Stomach (tissue), 8 donors: ENCODE measurements at regions not wholly inside any gene's neighbourhood (a gene's known extent, or its start where the extent isn't known, plus 50 kb on each side); places are given as distances from the start of the nearest gene placed in this dataset.

Experiments used
- DNase-seq, 2 donors: peaks; one replicate each; pipeline versions ENCODE4 v3.0.0 to v3.0.0-alpha.2; 2013 to 2019
- H3K27ac ChIP-seq, 5 donors: fragments of 200-600 bp in 4 of 5; sonication (generic) in 4 of 5; one replicate each; pipeline ENCODE4 v1.5.1; 2013 to 2019; ENCODE audit warnings: mild to moderate bottlenecking in 1 of 5, moderate library complexity in 1 of 5
- H3K27me3 ChIP-seq, 3 donors: fragments of 200-600 bp; sonication (generic); one replicate each; pipeline ENCODE4 v1.5.1; 2017 to 2019; ENCODE audit warnings: mixed run types in 1 of 3
- H3K36me3 ChIP-seq, 4 donors: fragments of 200-600 bp; sonication (generic); 1 replicate in 3 of 4; 2 replicates in 1 of 4; pipeline ENCODE4 v1.5.1; 2016 to 2019
- H3K4me1 ChIP-seq, 4 donors: fragments of 200-600 bp; sonication (generic); one replicate each; pipeline ENCODE4 v1.5.1; 2016 to 2019
- H3K4me3 ChIP-seq, 4 donors: fragments of 200-600 bp; sonication (generic) in 3 of 4; one replicate each; pipeline ENCODE4 v1.5.1; 2016 to 2019; ENCODE audit warnings: mild to moderate bottlenecking in 1 of 4
- H3K9me3 ChIP-seq, 4 donors: fragments of 200-600 bp; sonication (generic); one replicate each; pipeline ENCODE4 v1.5.1; 2016 to 2019
- CTCF ChIP-seq, 7 experiments: fragments of 450-650 bp in 4 of 7; fragments of 200-600 bp in 3 of 7; sonication (generic) in 3 of 7; IDR thresholded peaks; one replicate each; pipeline ENCODE4 v1.5.1; 2016 to 2019; ENCODE audit warnings: antibody characterized with exemption in 7 of 7, control low read depth in 2 of 7, mild to moderate bottlenecking in 1 of 7
- EP300 ChIP-seq: sonication (generic); formaldehyde crosslinking; IDR thresholded peaks from one replicate; pipeline ENCODE4 v1.6.1; 2017; ENCODE audit warnings: antibody characterized with exemption
- POLR2A ChIP-seq, 4 donors: fragments of 450-650 bp; IDR thresholded peaks; one replicate each; pipeline ENCODE4 v1.6.1; 2016; ENCODE audit warnings: antibody characterized with exemption in 4 of 4, control low read depth in 2 of 4, mild to moderate bottlenecking in 1 of 4, moderate library complexity in 1 of 4
- POLR2AphosphoS5 ChIP-seq, 3 donors: sonication (generic); formaldehyde crosslinking; IDR thresholded peaks; one replicate each; pipeline ENCODE4 v1.6.1; 2016; ENCODE audit warnings: antibody characterized with exemption in 3 of 3
- WGBS, 5 donors: extraction: QIAGEN DNeasy Blood & Tissue Kit in 3 of 5; methylation state at CpG; one replicate each; pipeline versions ENCODE4 v1.1.5 to v1.1.7; 2013 to 2018; 5-methylcytosine and 5-hydroxymethylcytosine counted together
- intact Hi-C: fragments of 100-400 bp; cut with DNase I; formaldehyde crosslinking; loops from one replicate; pipeline ENCODE4 v1.15.1; 2023; ENCODE audit warnings: low total_unique reads
- donor health status: healthy with polysubstance abuse.
- donor health status: Bipolar disorder and iron deficiency.
- donor health status: healthy.

DNA sequence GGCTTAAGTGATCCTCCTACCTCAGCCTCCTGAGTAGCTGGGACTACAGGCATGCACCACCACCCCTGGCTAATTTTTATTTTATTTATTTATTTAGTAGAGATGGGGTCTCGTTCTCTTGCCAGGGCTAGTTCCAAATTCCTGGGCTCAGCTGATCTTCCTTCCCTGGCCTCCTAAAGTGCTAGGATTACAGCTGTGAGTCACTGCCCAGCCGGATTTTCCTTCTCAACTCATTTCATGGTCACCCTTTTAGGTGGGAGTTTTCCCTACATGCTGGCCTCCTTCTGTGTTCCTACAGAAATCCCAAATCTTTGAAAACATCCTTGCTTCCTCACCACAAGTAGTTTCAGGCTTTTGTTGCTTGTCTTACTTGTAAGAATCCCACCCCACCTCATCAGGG lies 102.1 kb upstream of the SIAH1 start:
- H3K4me1 ChIP-seq = peaks cover 0 to 6% (median 2%) of the 10 kb centered on the region in 4 donors
- no peak for DNase-seq
- no peak overlapping the region for H3K27ac ChIP-seq
- no peak overlapping the region for H3K4me3 ChIP-seq
- no peak for TF ChIP-seq POLR2A (IDR thresholded peaks at IDR 0.05)
- no peak for TF ChIP-seq POLR2AphosphoS5 (IDR thresholded peaks at IDR 0.05)
- H3K9me3 ChIP-seq = peaks cover 0 to 4% (median 0%) of the 10 kb centered on the region in 4 donors
- intact Hi-C loops = no loop called here
- H3K27me3 ChIP-seq = no peaks in the 10 kb centered on the region
- WGBS, 5 donors = 59 to 71% (median 67%) methylated on average over 2 of the region's 2 CpGs
- H3K36me3 ChIP-seq = no peaks in the 10 kb centered on the region

DNA sequence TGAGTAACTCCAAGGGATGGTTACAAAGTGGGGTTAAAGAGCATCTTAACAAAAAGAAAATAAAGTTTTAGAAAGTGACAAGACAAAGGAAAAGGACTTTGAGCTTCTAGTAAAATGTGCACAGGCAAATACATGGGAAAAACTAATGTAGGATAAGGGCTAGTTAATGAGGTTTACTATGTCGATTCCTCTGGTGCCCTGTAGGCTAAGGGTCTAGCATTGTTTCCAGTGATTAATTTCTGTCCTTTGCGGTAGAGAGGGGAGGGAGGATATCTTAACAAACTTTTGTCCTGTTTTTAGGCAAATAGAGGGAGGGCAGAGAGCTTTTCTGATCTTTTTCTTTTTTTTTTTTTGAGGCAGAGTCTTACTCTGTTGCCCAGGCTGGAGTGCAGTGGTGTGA lies 96.6 kb upstream of the SIAH1 start:
- 28 to 47% (median 35%) methylated on average over 2 of the region's 2 CpGs for WGBS, 5 donors
- Histone ChIP-seq H3K27ac (no peak overlapping the region), H3K4me1 (no peaks in the 10 kb centered on the region), H3K4me3 (no peak overlapping the region), H3K9me3 (peaks cover 0 to 4% (median 0%) of the 10 kb centered on the region in 4 donors), H3K36me3 (no peaks in the 10 kb centered on the region), H3K27me3 (no peaks in the 10 kb centered on the region)
- intact Hi-C loops = no loop called here
- TF ChIP-seq CTCF (IDR thresholded peaks at IDR 0.05) (no peak), EP300 (no peak), POLR2AphosphoS5 (IDR thresholded peaks at IDR 0.05) (no peak), POLR2A (IDR thresholded peaks at IDR 0.05) (no peak)
- DNase-seq = no peak

DNA sequence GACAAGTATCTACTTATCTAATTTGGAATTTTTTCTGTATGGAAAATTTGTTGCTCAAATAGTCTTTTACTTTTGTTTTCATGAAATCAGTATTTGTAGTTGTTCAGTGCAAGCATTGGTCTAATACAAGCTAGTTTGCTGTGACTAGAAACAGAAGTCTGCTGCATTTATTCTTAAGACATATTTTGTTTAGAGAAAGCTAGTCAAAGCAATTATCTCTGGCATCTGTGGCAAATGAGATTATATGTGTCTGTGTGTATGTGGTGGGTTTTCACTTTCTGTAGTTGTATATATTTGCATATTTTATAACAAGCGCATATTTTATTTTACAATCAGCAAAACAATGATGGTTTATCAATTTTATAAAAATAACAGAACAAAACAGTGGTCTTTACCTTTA lies 96.0 kb upstream of the SIAH1 start:
- peaks cover 0 to 4% (median 0%) of the 10 kb centered on the region in 4 donors for H3K9me3 ChIP-seq
- WGBS, 5 donors = 84 to 95% (median 88%) methylated on average over 1 of the region's 1 CpG
- DNase-seq = no peak
- H3K27ac ChIP-seq = no peak overlapping the region
- no peaks in the 10 kb centered on the region for H3K27me3 ChIP-seq
- intact Hi-C loops = no loop called here
- no peak overlapping the region for H3K4me3 ChIP-seq
- H3K4me1 ChIP-seq = no peaks in the 10 kb centered on the region
- H3K36me3 ChIP-seq = no peaks in the 10 kb centered on the region
- TF ChIP-seq POLR2A (IDR thresholded peaks at IDR 0.05) (no peak), POLR2AphosphoS5 (IDR thresholded peaks at IDR 0.05) (no peak), CTCF (IDR thresholded peaks at IDR 0.05) (no peak), EP300 (no peak)

GRCh38 chr16:48479955-48480354 lies 94.7 kb upstream of the SIAH1 start:
- no peak for DNase-seq
- Histone ChIP-seq H3K4me1 (no peaks in the 10 kb centered on the region), H3K27me3 (no peaks in the 10 kb centered on the region), H3K4me3 (no peak overlapping the region), H3K36me3 (no peaks in the 10 kb centered on the region), H3K27ac (no peak overlapping the region), H3K9me3 (peaks cover 0 to 4% (median 0%) of the 10 kb centered on the region in 4 donors)
- peak in 1 of 3 donors; percentile 24 for TF ChIP-seq POLR2AphosphoS5 (IDR thresholded peaks at IDR 0.05)
- TF ChIP-seq POLR2A (IDR thresholded peaks at IDR 0.05) = no peak
- WGBS, 5 donors = 75 to 84% (median 81%) methylated on average over 2 of the region's 2 CpGs
- intact Hi-C loops = no loop called here

GRCh38 chr16:48479329-48479728 lies 94.1 kb upstream of the SIAH1 start:
- TF ChIP-seq CTCF (IDR thresholded peaks at IDR 0.05) (no peak), POLR2A (IDR thresholded peaks at IDR 0.05) (no peak), EP300 (no peak), POLR2AphosphoS5 (IDR thresholded peaks at IDR 0.05) (no peak)
- no peaks in the 10 kb centered on the region for H3K27me3 ChIP-seq
- intact Hi-C loops = no loop called here
- H3K27ac ChIP-seq = no peak overlapping the region
- H3K9me3 ChIP-seq = peaks cover 0 to 4% (median 0%) of the 10 kb centered on the region in 4 donors
- WGBS, 5 donors = 67 to 79% (median 70%) methylated on average over 3 of the region's 3 CpGs
- H3K4me1 ChIP-seq = no peaks in the 10 kb centered on the region
- no peaks in the 10 kb centered on the region for H3K36me3 ChIP-seq
- no peak overlapping the region for H3K4me3 ChIP-seq
- DNase-seq = no peak
